ENCODE measurements at regions not wholly inside any gene's neighbourhood (a gene's known extent, or its start where the extent isn't known, plus 50 kb on each side); places are given as distances from the start of the nearest gene placed in this dataset.

DNA sequence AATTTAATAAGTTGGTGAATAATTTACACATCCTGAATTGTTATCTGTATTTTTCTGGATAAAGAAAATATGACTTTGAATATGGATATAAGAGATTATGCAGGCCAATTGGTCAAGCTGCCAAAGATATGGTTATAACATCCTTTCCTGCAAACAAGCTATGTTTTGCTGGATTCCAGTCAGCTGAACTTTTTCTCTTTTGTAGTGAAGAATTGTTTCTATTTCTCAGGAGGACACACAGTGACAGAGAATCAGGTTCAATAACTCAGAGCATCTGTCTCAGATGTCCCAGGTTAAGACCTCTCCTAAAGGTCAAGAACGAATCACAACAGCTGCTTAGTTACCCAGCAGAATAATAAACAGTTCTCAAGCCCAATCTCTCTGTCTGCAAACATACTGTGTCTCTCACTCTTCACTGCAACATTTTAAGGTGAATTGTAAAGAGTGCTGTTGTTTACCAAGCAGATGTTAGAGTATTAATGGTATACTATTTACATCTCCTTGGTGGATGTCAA is 189.5 kb upstream of the ANKRD50 start:
- no peak for DNase-seq
- Histone ChIP-seq H3K36me3 (no peaks in the 10 kb centered on the region), H3K4me3 (no peak overlapping the region), H3K4me1 (no peaks in the 10 kb centered on the region), H3K27me3 (no peaks in the 10 kb centered on the region), H3K27ac (no peak overlapping the region), H3K9me3 (no peaks in the 10 kb centered on the region)
- TF ChIP-seq, protein P1, sequence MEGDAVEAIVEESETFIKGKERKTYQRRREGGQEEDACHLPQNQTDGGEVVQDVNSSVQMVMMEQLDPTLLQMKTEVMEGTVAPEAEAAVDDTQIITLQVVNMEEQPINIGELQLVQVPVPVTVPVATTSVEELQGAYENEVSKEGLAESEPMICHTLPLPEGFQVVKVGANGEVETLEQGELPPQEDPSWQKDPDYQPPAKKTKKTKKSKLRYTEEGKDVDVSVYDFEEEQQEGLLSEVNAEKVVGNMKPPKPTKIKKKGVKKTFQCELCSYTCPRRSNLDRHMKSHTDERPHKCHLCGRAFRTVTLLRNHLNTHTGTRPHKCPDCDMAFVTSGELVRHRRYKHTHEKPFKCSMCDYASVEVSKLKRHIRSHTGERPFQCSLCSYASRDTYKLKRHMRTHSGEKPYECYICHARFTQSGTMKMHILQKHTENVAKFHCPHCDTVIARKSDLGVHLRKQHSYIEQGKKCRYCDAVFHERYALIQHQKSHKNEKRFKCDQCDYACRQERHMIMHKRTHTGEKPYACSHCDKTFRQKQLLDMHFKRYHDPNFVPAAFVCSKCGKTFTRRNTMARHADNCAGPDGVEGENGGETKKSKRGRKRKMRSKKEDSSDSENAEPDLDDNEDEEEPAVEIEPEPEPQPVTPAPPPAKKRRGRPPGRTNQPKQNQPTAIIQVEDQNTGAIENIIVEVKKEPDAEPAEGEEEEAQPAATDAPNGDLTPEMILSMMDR (IDR thresholded peaks at IDR 0.05): no peak
- no peak for TF ChIP-seq POLR2A (IDR thresholded peaks at IDR 0.05)

DNA sequence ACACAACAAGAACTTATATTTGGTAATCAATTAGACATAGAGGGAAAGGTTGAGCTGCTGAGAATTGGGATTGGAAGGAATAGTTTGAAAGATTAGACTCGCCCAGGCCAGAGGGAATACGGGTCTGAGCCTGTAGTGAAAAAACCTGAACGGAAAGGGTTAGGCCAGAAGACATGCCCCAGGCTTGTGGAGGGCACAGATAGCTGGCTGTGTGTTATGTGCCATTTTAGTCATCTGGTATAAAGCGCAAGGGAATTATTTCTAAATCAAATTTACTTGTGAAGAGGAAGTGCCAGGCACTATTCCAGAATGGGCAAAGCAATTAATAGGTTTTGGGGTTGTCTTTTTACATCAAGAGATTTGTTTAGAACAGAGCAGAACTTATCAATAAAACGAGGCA is 187.5 kb upstream of the ANKRD50 start:
- no peaks in the 10 kb centered on the region for H3K36me3 ChIP-seq

DNA sequence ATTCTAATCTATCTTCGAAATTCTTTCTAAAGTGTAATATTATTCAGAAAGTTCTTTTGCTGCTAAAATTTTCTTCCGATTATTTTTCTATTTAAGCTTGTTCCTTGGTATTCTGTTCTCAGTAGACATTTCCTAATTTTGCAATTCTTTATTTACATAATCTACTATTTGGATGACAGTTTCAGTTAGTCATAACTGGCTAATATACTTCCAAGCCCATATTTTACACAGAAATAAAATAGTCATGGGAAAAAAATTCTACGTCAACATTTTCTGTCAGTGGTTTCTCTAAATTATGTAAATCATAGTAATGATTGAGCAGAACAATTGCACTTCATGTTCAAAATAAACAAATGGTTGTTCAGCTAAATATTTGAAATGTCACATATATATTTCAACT is 178.0 kb upstream of the ANKRD50 start:
- Histone ChIP-seq H3K27ac (no peak overlapping the region), H3K4me3 (no peak overlapping the region), H3K9me3 (no peaks in the 10 kb centered on the region), H3K27me3 (no peaks in the 10 kb centered on the region), H3K4me1 (no peaks in the 10 kb centered on the region), H3K36me3 (no peaks in the 10 kb centered on the region)
- TF ChIP-seq, protein P1 (IDR thresholded peaks at IDR 0.05): no peak
- TF ChIP-seq POLR2A (IDR thresholded peaks at IDR 0.05): no peak
- no peak for DNase-seq

More for the DNA sequence above, 187.5 kb upstream of the ANKRD50 start:
- no peak overlapping the region for H3K27ac ChIP-seq
- no peaks in the 10 kb centered on the region for H3K9me3 ChIP-seq
- no peaks in the 10 kb centered on the region for H3K27me3 ChIP-seq
- no peak overlapping the region for H3K4me3 ChIP-seq
- no peaks in the 10 kb centered on the region for H3K4me1 ChIP-seq
- TF ChIP-seq POLR2A (IDR thresholded peaks at IDR 0.05): no peak
- TF ChIP-seq, protein P1 (IDR thresholded peaks at IDR 0.05): no peak
- no peak for DNase-seq

DNA sequence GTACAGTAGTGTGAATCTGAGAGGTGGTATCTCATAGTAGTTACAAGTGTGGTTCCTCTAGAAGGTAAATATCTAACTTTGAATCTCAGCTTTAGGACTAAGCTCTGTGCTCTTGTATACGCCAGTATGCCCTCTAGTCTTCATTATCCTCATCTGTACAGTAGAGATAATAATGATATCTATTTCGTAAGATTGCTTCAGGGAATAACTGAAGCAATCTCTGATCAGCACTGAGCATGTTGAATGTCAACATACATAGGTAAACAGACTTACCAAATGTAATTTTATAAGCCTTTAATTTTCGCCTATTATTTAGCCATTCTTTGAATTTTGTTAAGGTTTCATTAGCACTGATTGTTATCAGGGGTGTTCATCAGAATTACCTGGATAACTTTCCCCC is 175.2 kb upstream of the ANKRD50 start:
- no peak overlapping the region for H3K4me3 ChIP-seq
- TF ChIP-seq, protein P1 (IDR thresholded peaks at IDR 0.05): no peak
- TF ChIP-seq POLR2A (IDR thresholded peaks at IDR 0.05): no peak
- no peak for DNase-seq
- H3K9me3 ChIP-seq: no peaks in the 10 kb centered on the region
- H3K36me3 ChIP-seq: no peaks in the 10 kb centered on the region
- H3K27ac ChIP-seq: no peak overlapping the region
- no peaks in the 10 kb centered on the region for H3K27me3 ChIP-seq
- no peaks in the 10 kb centered on the region for H3K4me1 ChIP-seq

DNA sequence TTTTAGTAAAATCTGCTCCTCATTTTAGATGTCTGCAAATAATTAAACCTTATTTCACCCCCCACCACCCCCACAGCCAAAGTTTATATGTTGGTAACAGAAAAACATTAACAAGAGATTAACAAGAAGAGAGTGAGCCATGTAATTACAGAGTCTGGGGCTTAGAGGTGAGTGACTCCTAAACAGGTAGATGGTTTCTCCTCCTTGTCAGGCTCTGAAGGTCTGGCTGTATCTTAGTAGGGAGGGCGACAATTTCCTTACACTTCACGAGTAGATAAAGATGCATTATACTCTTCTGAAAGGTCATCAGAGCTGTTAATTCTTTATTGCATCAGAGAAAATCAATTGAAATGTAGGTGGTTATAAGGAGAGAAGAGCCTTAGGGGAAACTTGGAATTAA is 171.8 kb upstream of the ANKRD50 start:
- Histone ChIP-seq H3K36me3 (no peaks in the 10 kb centered on the region), H3K4me3 (no peak overlapping the region), H3K9me3 (no peaks in the 10 kb centered on the region), H3K27ac (no peak overlapping the region), H3K4me1 (no peaks in the 10 kb centered on the region), H3K27me3 (no peaks in the 10 kb centered on the region)
- TF ChIP-seq, protein P1 (IDR thresholded peaks at IDR 0.05): no peak
- TF ChIP-seq POLR2A (IDR thresholded peaks at IDR 0.05): no peak
- DNase-seq: no peak

DNA sequence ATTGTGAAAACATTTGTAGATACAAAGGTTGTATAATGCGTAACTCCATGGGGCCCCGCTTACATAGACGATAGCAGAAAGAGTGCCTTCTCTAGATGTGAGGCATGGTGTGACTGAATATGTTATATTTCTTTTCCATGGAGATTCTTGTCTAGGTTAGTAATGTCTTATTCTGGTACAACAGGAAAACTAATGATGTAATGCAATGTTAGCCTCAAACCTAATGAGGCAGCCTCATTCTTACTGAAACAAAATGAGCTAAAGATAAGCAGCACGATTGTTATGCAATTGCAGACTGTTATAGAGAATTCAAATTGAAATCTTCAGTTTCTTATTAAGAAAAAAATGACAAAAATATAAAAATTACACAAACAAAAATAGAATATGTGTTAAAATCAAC is 171.1 kb upstream of the ANKRD50 start:
- DNase-seq: no peak

More for the DNA sequence above, 171.1 kb upstream of the ANKRD50 start:
- Histone ChIP-seq H3K9me3 (no peaks in the 10 kb centered on the region), H3K36me3 (no peaks in the 10 kb centered on the region), H3K27ac (no peak overlapping the region), H3K4me1 (no peaks in the 10 kb centered on the region), H3K27me3 (no peaks in the 10 kb centered on the region), H3K4me3 (no peak overlapping the region)
- no peak for TF ChIP-seq POLR2A (IDR thresholded peaks at IDR 0.05)
- TF ChIP-seq, protein P1 (IDR thresholded peaks at IDR 0.05): no peak
